GM06990 (cell line): ENCODE measurements at regions not wholly inside any gene's neighbourhood (a gene's known extent, or its start where the extent isn't known, plus 50 kb on each side); places are given as distances from the start of the nearest gene placed in this dataset.

ENCODE experiments used
- DNase-seq: peaks from one replicate; pipeline ENCODE4 v3.0.0-alpha.2; 2011; ENCODE audit not compliant: insufficient read length; ENCODE audit errors: extremely low read depth
- H3K27me3 ChIP-seq: replicated peaks from 2 replicates; pipeline ENCODE4 v1.6.0; 2011; ENCODE audit warnings: low read length; ENCODE audit not compliant: control insufficient read depth, insufficient read depth
- H3K36me3 ChIP-seq: 2 replicates; pipeline ENCODE4 v1.5.1; 2011; ENCODE audit warnings: low read length; ENCODE audit not compliant: control insufficient read depth, insufficient read depth
- H3K4me3 ChIP-seq: replicated peaks from 2 replicates; pipeline ENCODE4 v1.5.1; 2011; ENCODE audit warnings: low read depth, mild to moderate bottlenecking, control low read depth, low read length
- CTCF ChIP-seq: IDR thresholded peaks from 2 replicates; pipeline ENCODE4 v1.5.1; 2011; ENCODE audit warnings: low read length, control low read depth, mild to moderate bottlenecking, inconsistent platforms; ENCODE audit not compliant: insufficient read depth, poor library complexity, severe bottlenecking

GRCh38 chr1:91075233-91076135 lies 53.6 kb upstream of the ZNF644 start:
- TF ChIP-seq CTCF = no peak
- Histone ChIP-seq H3K27me3 (no peaks in the 10 kb centered on the region), H3K36me3 (no peaks in the 10 kb centered on the region), H3K4me3 (no peak overlapping the region)
- no peak for DNase-seq

DNA sequence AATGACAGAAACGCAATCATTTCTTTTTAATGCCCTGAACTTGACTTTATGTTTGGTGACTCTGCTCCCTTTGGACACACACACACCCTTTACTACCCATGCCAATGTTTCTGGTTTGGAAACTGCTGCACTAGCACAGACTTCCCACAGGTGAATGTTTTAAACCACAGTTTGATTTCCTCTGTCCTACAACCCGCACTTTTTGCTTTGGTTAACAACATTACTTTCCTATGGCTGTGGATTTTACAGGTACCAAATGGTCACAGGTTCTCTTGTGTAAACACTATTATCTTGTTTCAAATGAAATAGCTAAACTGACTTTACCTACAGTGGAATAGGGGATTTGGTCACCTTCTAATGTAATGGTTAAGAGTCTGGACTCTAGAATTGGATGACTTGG lies 51.5 kb upstream of the ZNF644 start:
- no peak for DNase-seq
- no peaks in the 10 kb centered on the region for H3K36me3 ChIP-seq
- H3K4me3 ChIP-seq = no peak overlapping the region
- no peak for TF ChIP-seq CTCF
- H3K27me3 ChIP-seq = no peaks in the 10 kb centered on the region

DNA sequence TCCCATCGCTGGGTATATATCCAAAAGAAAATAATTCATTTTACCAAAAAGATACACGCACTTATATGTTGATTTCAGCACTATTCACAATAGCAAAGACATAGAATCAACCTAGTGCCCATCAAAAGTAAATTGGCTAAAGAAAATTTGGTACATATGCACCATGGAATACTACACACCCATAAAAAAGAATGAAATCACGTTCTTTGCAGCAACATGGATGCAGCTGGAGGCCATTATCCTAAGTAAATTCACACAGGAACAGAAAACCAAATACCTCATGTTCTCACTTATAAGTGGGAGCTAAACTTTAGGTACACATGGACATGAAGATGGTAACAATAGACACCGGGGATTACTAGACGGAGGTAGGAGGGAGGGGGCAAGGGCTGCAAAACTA lies 50.0 kb upstream of the ZNF644 start:
- no peak for DNase-seq
- Histone ChIP-seq H3K27me3 (no peaks in the 10 kb centered on the region), H3K4me3 (no peak overlapping the region), H3K36me3 (no peaks in the 10 kb centered on the region)
- TF ChIP-seq CTCF = no peak
